ENCODE measurements at regions not wholly inside any gene's neighbourhood (a gene's known extent, or its start where the extent isn't known, plus 50 kb on each side); places are given as distances from the start of the nearest gene placed in this dataset.

DNA sequence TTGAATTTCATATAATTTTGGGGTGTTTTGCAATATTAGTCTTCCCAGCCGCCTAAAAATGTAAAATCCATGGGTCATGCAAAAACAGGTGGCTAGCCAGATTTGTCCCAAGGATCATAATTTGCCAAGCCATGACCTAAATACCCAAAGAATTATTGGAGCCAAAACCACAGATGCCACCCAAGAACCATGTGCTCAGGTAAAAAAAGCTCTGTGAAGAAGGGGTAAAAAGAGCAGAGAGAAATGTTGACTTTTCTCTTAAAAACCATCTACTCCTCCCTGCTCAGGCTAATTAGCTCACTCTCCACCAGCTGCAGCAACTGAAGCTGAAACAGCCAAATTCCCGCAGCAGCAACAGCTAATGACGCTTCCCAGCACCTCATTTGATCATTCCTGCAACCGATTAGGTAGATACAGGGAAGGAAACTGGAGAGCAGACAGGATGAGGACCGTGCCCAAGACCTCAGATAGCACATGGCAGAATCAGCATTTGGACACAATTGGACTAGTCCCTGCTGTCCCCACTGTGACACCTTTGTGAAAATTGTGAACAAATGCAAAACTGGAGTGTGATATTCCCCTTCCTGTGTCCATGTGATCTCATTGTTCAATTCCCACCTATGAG is 107.9 kb upstream of the NXT1 start (continued):
- TF ChIP-seq CUX1 (CRISPR knock-in tag; IDR thresholded peaks at IDR 0.05) = no peak
- TF ChIP-seq SP1 (CRISPR knock-in tag; IDR thresholded peaks at IDR 0.05) = no peak
- TF ChIP-seq DNMT1 (IDR thresholded peaks at IDR 0.05) = no peak
- TF ChIP-seq TFAM (CRISPR knock-in tag; conservative IDR thresholded peaks at IDR 0.05) = no peak
- no peak for TF ChIP-seq ZFP30 (CRISPR knock-in tag; IDR thresholded peaks at IDR 0.05; ENCODE audit: borderline replicate concordance)
- no peak for TF ChIP-seq NKRF (IDR thresholded peaks at IDR 0.05; ENCODE audit: borderline replicate concordance)
- TF ChIP-seq, protein P1, sequence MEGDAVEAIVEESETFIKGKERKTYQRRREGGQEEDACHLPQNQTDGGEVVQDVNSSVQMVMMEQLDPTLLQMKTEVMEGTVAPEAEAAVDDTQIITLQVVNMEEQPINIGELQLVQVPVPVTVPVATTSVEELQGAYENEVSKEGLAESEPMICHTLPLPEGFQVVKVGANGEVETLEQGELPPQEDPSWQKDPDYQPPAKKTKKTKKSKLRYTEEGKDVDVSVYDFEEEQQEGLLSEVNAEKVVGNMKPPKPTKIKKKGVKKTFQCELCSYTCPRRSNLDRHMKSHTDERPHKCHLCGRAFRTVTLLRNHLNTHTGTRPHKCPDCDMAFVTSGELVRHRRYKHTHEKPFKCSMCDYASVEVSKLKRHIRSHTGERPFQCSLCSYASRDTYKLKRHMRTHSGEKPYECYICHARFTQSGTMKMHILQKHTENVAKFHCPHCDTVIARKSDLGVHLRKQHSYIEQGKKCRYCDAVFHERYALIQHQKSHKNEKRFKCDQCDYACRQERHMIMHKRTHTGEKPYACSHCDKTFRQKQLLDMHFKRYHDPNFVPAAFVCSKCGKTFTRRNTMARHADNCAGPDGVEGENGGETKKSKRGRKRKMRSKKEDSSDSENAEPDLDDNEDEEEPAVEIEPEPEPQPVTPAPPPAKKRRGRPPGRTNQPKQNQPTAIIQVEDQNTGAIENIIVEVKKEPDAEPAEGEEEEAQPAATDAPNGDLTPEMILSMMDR (IDR thresholded peaks at IDR 0.05 in 2 of 3, conservative IDR thresholded peaks at IDR 0.05 in 1 of 3; ENCODE audit: insufficient read depth in 2 of 3, low read depth in 1 of 3, low read length in 3 of 3) = no peak
- no peak for TF ChIP-seq BRCA1 (IDR thresholded peaks at IDR 0.05)
- no peak for TF ChIP-seq BRCA1 (CRISPR knock-in tag; IDR thresholded peaks at IDR 0.05)
- TF ChIP-seq JUNB (CRISPR knock-in tag; conservative IDR thresholded peaks at IDR 0.05) = no peak
